Renal pelvis (tissue), 1 donor: ENCODE measurements at regions not wholly inside any gene's neighbourhood (a gene's known extent, or its start where the extent isn't known, plus 50 kb on each side); places are given as distances from the start of the nearest gene placed in this dataset.
"Not testable (repeated sequence)": the region's sequence is repeated elsewhere in the genome, so short reads cannot be mapped to it uniquely, and the experiment has no call there.

Source experiments
- DNase-seq: peaks from one replicate; pipeline ENCODE4 v3.0.0-alpha.2; 2013

DNA sequence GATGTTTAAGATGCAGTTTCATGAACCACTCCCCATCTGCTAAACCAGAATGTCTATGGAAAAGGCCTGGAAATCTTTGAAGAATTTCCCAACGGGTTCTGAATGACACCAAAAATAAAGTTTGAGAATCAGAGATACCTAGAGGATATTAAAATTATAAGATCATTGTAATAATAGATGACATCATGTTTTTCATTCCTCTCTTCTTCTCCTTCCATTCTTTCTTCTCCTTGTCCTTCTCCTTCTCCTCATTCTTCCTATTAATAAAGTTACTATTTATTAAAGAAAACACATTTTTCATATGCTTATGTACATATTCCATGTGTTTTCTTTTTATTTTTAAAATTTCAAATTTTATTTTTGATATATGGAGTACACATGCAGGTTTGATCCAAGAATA, 1449.4 kb downstream of the LRFN5 start:
- no peak for DNase-seq

DNA sequence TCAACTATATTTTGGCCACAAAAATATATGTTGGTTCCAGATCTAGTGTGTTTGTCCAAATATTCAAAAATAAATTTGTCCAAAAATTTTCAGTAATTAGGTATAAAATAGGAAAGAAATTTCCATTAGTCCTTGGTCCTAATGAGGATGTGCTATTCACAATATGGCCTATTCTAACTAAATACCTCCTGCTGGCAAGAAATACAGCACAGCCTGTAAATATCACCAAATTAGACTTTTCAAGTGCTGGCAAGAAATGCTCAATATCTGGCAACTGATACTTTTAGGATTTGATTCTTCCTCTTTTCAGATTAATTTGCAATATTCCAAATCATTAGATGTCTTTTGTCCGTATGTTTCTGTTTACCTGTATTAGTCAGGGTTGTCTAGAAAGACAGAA, 1446.2 kb downstream of the LRFN5 start:
- no peak for DNase-seq

DNA sequence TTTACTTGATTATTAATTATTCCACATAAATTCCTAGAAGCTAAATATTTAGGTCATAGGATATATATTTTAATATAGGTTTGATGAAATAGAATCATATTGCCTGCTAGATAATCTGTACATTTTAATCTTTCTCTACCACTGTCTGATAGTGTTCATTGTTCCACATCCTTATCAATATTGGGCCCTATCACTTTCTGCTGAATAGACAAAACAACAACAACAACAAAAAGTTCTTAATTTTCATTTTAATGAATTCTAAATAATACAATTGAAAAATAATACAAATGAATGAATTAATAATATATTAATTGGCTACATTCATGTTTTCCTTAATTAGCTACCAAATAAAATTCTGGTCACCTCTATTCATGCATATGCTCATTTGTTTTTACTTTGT, 1437.2 kb downstream of the LRFN5 start:
- no peak for DNase-seq

DNA sequence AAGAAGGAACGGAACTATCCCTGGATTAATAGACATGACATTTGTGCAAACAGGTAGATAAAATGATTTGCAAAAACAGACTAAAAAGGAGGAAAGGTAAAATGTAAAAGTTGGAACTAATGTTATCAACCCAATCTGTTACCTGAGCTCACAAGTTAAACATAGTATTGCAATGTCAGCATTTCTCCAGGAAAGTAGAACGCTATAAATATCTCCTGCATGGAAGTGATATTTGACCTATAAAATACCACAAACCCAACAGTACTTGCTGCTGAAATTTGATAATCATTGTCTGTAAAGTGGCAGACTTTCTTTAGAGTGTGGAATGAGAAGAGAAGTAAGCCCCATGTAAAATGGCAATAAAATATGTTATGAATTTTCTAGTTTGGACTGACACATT, 1435.7 kb downstream of the LRFN5 start:
- no peak for DNase-seq

DNA sequence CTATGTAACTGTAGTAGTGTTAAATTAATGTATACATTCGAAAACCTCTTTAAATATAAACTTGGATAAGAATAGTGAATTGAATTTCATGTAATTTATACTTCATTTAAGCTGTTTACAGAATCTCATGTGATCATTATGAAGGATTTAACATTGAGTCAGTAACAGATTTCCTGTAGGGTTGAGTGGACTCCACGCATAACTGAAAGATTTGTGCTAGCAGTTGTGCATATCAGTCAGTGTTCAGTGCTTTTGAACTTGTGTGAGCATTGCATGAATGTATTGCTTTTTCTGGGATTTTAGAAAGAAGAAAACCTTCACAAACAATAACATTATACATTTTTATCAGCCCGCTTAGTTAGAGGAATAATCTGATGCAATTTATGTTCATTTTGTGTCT, 1435.3 kb downstream of the LRFN5 start:
- no peak for DNase-seq

DNA sequence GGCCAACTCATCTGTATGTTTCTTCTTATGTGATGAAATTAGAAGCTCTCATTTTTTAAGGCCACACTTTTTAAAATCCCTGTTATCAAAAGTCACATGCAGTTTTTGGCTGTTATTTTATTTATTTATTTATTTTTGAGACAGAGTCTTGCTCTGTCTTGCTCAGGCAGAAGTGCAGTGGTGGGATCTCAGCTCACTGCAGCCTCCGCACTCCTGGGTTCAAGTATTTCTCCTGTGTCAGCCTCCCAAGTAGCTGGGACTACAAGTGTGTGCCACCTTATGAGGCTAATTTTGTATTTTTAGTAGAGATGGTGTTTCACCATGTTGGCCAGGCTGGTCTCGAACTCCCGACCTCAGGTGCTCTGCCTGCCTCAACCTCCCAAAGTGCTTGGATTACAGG, 1434.5 kb downstream of the LRFN5 start:
- DNase-seq = no peak

DNA sequence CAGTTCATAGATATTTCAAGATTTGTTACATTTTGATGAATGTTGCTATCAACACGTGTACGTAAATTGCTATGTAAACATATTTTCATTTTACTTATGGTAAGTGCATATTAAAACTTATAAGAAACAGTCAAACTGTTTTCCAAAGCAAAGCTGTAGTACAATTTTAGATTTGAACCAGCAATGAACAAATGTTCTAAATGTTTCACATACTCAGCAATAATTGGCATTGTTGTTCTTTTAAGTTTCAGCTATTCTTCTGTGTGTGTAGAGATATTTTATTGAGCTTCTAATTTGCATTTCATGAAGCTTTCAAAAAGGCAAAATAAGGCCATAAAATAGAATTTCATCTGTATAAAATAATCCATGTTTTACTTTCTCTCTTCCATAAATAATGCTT, 1433.2 kb downstream of the LRFN5 start:
- DNase-seq = no peak

DNA sequence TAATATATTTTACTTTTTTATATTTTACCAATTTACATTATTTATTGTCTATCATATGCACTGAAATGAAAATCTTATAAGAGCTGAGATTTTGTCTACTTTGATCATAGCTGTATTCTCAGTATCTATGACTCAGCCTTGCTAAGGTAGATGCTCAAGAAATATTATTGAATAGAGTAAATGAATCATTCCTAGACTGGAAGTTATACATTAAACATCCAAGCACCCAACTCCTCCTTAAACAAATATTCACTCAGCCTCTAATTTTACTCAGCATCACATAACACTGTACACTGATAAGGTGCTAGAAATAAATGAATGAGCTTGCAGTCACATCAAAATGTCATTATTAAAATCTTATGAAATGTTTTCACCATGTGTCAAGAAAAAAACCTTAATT, 1424.9 kb downstream of the LRFN5 start:
- DNase-seq = no peak

DNA sequence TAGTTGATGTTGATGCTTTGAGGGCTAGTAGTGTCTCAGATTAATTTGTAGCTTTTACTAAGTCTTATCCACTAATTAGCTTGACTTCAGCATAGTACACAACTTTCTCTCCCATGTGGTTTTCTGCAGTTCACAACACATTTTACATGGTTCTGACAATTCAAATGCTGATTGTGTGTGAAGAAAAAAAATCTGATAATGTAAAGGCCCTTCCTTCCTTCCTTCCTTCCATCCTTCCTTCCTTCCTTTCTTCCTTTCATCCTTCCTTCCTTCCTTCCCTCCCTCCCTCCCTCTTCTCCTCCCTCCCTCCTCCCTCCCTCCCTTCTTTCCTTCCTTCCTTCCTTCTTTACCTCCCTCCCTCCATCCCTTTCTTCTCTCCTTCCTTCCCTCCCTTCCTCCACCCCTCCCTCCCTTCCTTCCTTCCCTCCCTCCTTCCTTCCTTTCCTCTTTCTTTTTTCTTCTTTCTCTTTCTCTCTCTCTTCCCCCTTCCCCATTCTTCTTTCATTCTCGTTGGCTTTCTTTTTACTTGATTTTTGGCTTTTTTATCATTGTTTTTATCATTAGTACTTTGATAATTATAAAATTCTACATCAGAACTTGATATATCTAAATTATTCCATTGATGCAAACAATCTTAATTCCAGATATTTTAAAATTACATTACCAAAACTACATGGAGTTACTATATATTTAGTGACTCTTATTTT, 1415.6 kb downstream of the LRFN5 start:
- no peak for DNase-seq

DNA sequence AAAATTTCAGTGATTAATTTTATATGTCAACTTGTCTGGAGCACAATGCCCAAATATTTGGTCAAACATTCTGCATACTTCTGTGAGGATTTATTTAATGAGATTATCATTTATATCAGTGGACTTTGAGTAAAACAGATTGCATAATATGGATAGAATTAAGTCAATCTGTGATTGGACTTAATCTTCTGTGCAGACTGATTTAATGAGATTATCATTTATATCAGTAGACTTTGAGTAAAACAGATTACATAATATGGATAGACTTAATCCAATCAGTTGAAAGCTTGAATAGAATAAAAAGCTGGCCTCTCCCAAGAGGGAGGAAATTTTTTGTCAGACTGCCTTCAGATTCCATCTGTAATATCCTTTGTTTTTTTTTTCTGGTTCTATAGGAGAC, 1413.2 kb downstream of the LRFN5 start:
- no peak for DNase-seq

DNA sequence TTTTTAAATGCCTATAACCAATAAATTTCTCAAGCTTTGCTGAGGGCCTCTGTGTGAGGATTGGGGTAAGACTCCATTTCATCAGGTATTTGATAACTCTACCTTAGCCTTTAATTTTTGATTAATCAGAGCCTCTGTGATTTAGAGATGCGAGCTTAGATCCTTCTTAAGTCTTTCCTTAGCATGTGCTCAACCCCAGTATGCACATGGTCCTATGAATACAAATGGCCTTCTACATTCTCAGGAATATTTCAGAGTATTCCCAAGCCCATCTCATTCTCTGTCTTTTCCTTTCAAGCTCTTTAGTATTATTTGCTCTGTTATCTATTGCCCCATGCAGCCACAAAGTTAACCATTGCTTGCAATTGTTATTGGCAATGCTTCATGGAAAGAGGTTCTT, 1407.7 kb downstream of the LRFN5 start:
- no peak for DNase-seq

DNA sequence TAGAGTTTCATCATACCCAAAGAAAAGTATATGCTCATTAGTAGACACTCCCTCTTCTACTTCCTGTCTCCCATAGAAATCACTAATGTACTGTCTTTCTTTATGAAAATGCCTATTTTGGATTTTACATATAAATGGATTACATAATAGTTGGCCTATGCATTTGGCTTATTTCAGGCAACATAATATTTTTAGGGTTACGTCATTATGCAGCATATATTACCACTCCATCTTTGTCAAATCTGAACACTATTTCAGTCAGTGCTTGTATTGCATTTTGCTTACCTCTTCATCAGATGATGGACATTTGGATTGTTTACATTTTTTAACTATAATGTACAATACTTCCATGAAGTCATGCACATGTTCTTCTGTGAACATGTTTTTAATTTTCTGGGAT, 1406.1 kb downstream of the LRFN5 start:
- no peak for DNase-seq

DNA sequence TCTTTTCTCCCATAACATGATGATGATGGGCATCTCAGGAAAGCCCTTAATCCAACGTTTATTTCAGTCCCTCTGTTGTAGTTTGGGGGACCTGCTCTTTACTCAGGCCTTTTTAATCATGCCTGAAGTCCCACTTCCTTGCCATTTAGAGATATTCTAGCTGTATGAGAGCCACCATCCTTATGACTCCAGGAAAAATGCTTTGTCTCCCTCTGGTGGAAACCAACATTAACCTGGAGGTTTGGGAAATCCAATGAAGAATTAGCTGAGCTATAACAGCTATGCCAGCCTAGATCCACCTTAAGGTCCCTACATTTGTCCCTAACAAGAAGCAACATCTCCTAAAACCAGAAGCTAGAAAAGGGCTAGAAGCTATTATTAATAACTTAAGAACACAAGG, 1399.1 kb downstream of the LRFN5 start:
- DNase-seq = no peak

DNA sequence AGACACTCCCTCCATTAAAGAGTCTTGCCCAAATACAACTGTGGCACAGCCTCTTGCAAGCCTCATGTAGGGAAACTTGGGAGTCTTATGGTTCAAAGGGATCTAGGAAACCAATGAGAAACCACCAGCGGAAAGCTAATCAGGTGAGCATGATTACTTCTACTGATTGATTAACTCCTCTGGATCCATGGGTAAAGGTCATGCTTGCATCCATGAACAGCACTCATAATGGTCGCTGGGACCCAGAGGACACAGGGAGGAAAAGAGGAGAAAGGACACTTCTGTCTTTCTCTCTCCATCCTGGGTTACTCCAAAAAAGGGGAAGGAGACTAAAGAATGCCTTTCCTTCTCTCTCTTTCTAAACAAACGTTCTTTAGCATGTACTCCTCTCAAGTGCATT, 1397.2 kb downstream of the LRFN5 start:
- DNase-seq = no peak

DNA sequence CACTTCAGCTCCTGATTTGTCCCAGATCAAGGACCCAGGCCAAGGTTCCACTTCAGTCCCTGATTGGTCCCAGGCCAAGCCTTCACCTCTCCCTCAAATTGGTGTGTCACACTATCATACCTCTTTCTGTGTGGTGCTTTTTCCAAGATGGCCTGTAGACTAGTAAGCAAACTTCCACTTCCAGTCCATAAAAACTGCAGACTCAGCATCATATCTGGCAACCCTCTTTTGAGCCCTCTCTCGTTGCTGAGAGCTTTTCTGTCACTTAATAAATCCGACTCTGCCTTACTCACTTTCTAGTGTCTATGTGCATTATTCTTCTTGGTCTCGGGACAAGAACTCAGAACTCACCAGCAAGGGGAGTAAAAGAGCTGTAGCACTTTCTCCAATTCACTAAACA, 1395.1 kb downstream of the LRFN5 start:
- no peak for DNase-seq

DNA sequence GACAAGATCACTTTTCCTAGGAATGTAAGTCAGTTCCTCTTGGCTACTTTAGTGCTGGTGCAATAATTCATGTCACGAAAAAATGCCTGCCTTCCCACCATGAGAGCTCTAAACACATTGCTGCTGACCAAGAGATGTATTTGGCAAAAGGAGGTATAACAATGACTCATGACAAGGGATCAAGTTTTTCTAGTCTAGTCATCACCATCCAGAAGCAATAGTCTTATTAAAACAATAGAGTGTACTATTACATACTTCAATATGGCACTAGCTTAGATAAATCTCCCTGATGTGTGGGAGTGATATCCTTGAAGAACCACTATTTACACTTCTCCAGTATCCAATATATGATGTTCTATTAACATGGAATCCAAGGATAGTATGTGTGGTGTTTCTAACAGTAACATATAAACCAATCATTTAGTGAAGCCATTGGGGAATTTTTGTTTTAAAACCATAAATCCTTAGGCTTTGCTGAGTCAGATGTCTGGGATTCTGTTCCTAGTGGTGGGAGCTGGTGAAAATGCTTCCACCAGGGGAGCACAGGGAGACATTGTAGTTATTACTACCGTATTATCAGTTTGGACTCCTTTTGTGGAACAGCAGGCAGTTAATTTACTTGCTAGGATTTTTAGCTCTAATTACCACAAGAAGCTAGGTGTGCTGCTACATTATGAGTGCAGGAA, 1387.5 kb downstream of the LRFN5 start:
- no peak for DNase-seq

DNA sequence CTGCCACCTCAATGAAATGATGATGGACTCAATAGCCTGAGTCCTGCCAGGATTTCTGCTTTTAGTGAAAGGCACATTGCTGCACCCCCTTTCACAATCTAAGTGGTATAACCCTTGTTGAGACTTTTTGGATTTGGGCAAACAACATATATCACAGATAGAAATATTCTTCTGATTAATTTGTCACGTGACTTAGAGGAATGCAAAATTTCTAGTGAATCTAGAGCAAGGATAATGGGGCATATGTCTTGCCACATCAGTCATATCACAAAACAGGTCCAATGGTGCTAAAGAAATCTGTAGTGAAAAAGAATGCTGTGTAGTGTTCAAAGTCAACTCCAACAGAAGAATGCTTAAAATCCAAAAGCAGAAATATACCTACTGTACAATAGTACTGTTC, 1386.3 kb downstream of the LRFN5 start:
- DNase-seq = no peak

DNA sequence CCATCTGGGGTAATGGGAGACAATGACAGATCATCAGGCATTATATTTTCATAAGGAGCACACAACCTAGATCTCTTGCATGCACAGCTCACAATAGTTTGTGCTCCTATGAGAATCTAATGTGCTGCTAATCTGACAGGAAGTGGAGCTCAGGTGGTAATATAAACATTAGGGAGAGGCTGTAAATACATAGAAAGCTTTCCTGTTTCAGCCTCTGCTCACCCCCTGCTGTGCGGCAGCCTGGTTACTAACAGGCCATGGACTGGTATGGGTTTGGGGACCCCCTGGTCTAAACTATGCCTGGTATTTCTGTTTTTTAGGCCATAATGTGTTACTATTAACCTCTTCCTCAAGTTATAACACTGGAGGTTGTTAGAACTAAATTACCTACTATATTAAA, 1373.7 kb downstream of the LRFN5 start:
- no peak for DNase-seq

DNA sequence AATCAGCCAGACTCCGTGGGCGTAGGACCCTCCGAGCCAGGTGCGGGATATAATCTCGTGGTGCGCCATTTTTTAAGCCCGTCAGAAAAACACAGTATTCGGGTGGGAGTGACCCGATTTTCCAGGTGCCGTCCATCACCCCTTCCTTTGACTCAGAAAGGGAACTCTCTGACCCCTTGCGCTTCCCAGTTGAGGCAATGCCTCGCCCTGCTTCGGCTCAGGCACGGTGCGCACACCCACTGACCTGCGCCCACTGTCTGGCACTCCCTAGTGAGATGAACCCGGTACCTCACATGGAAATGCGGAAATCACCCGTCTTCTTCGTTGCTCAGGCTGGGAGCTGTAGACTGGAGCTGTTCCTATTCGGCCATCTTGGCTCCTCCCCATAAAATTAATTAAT, 1366.5 kb downstream of the LRFN5 start:
- not testable (repeated sequence) for DNase-seq

DNA sequence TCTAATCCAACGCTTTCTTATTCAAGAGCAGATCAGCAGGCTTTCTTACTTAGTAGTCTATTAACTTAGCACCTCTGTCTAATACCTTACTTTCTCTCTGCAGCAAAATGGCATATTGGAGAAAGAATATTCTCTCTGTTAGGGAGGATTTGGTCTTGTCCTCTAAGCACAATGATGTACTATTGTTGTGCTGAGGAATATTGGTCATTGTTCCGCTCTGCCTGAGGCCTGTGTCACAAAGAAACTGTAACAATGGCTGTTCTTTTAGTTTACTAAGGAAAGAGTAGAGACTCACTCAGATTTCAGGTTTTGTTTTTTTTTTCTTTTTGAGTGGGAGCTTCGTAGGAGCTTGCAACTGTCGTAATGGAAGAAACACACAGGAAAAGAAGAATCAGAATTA, 1358.8 kb downstream of the LRFN5 start:
- no peak for DNase-seq

DNA sequence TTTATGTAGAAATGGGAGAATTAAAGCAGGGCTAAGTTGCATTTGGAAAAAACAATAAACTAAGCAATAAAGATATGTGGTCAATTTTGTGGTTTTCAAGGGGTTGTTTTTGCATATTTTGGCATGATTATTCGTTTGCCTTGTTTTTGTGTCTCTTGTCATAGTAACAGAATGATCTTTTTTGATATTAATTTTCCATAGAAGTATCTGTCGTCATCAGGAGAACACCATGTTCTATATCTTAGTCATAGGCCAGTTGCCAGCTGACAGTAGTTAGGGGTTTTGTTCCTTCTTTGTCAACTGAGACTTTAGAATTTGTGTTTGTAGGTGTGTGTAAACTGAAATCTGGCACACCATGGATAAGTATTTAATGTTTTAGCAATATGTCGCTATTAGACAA, 1354.8 kb downstream of the LRFN5 start:
- no peak for DNase-seq

DNA sequence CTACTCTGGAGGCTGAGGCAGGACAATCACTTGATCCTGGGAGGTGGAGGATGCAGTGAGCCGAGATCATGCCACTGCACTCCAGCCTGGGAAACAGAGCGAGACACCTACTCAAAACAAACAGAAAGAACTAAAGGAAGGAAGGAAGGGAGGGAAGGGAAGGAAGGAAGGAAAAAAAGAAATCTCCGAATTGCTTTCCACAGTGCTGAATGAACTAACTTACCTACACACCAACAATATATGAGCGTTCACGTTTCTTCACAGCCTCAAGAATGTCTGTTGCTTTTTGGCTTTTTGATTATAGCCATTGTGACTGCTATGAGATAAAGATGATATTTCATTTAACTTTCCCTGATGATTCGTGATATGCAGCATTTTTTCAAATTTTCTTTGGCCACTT, 1343.7 kb downstream of the LRFN5 start:
- no peak for DNase-seq

DNA sequence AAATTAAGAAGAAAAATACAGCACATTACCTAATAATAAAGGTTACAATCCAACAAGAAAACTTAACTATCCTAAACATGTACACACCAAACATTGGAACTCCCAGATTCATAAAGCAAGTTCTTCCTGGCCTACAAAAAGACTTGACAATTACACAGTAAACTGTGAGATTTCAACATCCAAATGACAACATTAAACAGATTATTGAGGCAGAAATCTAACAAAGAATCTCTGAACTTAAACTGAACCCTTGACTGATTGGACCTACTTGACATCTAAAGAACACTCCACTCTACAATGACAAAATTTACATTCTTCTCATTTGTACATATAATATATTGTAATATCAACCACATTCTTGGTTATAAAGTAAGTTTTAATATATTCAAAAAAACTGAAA, 1341.3 kb downstream of the LRFN5 start:
- DNase-seq = no peak

DNA sequence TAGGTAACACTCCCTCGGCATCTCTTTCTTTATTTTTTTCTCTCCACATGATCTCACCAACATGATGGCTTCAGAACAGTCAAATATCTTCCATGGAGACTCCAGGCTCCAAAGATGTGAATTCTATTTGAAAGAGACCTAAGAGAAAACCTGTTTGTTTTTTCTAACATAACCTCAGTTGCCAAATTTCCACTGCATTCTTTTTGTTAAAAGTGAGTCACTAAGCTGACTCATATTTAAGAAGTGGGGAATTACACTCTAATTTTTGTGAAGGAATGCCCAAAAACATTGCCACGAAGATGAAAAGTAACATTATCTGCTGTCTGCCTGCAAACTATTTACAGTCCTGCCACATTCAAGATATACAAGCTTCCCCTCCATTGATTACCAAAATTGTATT, 1337.6 kb downstream of the LRFN5 start:
- DNase-seq = no peak
